ENCODE measurements at regions not wholly inside any gene's neighbourhood (a gene's known extent, or its start where the extent isn't known, plus 50 kb on each side); places are given as distances from the start of the nearest gene placed in this dataset.

DNA sequence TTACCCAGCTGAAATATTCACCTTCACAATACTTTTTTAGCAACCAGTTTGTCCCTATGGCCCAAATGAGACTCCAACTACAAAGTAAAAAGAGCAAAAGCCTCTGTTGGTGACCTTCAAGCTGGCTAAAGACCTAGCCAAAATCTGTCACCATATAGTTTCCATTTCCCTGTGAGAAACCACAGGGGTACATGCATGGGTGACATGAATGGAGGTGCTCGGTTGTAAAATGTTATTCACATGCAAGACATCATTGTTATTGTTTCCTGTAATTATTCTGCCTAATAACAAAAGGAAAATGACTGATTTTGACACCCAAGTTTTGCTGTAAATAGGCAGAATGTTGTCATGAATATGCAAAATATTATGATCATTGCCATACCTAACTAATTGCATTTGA lies 285.3 kb downstream of the ZNF608 start (continued):
- TF ChIP-seq, protein P1, sequence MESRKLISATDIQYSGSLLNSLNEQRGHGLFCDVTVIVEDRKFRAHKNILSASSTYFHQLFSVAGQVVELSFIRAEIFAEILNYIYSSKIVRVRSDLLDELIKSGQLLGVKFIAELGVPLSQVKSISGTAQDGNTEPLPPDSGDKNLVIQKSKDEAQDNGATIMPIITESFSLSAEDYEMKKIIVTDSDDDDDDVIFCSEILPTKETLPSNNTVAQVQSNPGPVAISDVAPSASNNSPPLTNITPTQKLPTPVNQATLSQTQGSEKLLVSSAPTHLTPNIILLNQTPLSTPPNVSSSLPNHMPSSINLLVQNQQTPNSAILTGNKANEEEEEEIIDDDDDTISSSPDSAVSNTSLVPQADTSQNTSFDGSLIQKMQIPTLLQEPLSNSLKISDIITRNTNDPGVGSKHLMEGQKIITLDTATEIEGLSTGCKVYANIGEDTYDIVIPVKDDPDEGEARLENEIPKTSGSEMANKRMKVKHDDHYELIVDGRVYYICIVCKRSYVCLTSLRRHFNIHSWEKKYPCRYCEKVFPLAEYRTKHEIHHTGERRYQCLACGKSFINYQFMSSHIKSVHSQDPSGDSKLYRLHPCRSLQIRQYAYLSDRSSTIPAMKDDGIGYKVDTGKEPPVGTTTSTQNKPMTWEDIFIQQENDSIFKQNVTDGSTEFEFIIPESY (IDR thresholded peaks at IDR 0.05; ENCODE audit: extremely low read depth, insufficient replicate concordance, low read length), result no peak

DNA sequence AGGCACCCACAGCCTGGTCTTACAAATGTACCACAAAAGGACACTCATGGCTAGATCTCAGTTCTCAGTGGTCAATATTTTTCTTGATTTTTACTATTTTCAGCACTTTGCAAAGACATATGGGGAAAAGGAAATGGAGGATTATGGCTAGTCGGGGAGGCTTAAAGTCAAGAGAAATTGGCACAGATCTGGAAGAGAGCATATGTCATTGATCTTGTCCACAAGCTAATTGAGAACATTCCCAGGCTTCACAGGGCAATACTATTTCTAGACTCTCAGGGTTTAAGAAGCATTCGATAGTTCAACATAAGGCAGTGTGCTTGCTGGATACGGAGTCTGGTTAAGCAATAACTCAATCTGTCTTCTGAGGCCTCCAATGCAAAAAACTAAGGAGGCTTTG lies 285.8 kb downstream of the ZNF608 start:
- Histone ChIP-seq H3K27ac (ENCODE audit: low read depth, low read length) (no peak overlapping the region), H4K20me1 (ENCODE audit: insufficient read depth) (no peaks in the 10 kb centered on the region), H3K27me3 (ENCODE audit: insufficient read depth, low read length) (no peaks in the 10 kb centered on the region), H3K9me3 (ENCODE audit: control insufficient read depth in 1 of 2, insufficient read depth in 1 of 2, low read depth in 1 of 2, low read length in 2 of 2) (0 out of 4 replicates have a peak, but pooled peaks cover 0 to 3% of the 10 kb centered on the region in 2 experiments), H3K9ac (ENCODE audit: low read length) (no peak overlapping the region), H3K79me2 (ENCODE audit: insufficient read depth, low read length) (no peaks in the 10 kb centered on the region), H3K36me3 (ENCODE audit: control insufficient read depth in 1 of 2, insufficient read depth in 2 of 2, low read length in 2 of 2) (no peaks in the 10 kb centered on the region), H3K9me2 (ENCODE audit: insufficient read depth) (no peaks in the 10 kb centered on the region), H3K4me3 (replicated peaks in 1 of 2; ENCODE audit: low read depth in 1 of 2, low read length in 2 of 2) (no peak overlapping the region), H2AFZ (ENCODE audit: low read depth, low read length, poor library complexity, severe bottlenecking) (no peak overlapping the region), H3K4me1 (ENCODE audit: control insufficient read depth in 1 of 2, insufficient read depth in 2 of 2, low read length in 2 of 2) (no peaks in the 10 kb centered on the region), H3K4me2 (ENCODE audit: low read length) (no peak overlapping the region)
- no peak for TF ChIP-seq RAD21 (IDR thresholded peaks at IDR 0.05; ENCODE audit: low read depth)
- TF ChIP-seq POLR2AphosphoS5 (IDR thresholded peaks at IDR 0.05; ENCODE audit: low read depth, low read length), result no peak
- no peak for TF ChIP-seq YY1 (IDR thresholded peaks at IDR 0.05; ENCODE audit: extremely low read depth, insufficient replicate concordance, low read depth, low read length)
- no peak for TF ChIP-seq CBX3 (IDR thresholded peaks at IDR 0.05; ENCODE audit: low read depth)
- no peak for TF ChIP-seq JUND (IDR thresholded peaks at IDR 0.05)
- TF ChIP-seq ZFX (IDR thresholded peaks at IDR 0.05), result no peak
- TF ChIP-seq, protein P2, sequence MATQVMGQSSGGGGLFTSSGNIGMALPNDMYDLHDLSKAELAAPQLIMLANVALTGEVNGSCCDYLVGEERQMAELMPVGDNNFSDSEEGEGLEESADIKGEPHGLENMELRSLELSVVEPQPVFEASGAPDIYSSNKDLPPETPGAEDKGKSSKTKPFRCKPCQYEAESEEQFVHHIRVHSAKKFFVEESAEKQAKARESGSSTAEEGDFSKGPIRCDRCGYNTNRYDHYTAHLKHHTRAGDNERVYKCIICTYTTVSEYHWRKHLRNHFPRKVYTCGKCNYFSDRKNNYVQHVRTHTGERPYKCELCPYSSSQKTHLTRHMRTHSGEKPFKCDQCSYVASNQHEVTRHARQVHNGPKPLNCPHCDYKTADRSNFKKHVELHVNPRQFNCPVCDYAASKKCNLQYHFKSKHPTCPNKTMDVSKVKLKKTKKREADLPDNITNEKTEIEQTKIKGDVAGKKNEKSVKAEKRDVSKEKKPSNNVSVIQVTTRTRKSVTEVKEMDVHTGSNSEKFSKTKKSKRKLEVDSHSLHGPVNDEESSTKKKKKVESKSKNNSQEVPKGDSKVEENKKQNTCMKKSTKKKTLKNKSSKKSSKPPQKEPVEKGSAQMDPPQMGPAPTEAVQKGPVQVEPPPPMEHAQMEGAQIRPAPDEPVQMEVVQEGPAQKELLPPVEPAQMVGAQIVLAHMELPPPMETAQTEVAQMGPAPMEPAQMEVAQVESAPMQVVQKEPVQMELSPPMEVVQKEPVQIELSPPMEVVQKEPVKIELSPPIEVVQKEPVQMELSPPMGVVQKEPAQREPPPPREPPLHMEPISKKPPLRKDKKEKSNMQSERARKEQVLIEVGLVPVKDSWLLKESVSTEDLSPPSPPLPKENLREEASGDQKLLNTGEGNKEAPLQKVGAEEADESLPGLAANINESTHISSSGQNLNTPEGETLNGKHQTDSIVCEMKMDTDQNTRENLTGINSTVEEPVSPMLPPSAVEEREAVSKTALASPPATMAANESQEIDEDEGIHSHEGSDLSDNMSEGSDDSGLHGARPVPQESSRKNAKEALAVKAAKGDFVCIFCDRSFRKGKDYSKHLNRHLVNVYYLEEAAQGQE (IDR thresholded peaks at IDR 0.05; ENCODE audit: low read depth), result no peak
- TF ChIP-seq EZH2 (IDR thresholded peaks at IDR 0.05), result no peak
- TF ChIP-seq EZH2phosphoT487 (IDR thresholded peaks at IDR 0.05; ENCODE audit: borderline replicate concordance), result no peak
- TF ChIP-seq TCF7L2 (IDR thresholded peaks at IDR 0.05; ENCODE audit: borderline replicate concordance, extremely low read depth, insufficient read depth, insufficient read length), result no peak
- DNase-seq (ENCODE audit: low read depth, low spot score) (no peak), ATAC-seq (no peak)
- intact Hi-C loops (cut with micrococcal nuclease), result no loop called here
- CTCF ChIA-PET, result no interaction called here
- RAD21 ChIA-PET (ENCODE audit: low non-redundant PET in 1 of 2, low total read pairs in 2 of 2, uncharacterized antibody in 2 of 2, unreplicated experiment in 2 of 2), result no interaction called here
- POLR2A ChIA-PET, result no interaction called here
- BruUV-seq (replicated peaks), result no TSS peak

All from HCT116 (cell line).